HepG2 (cell line): ENCODE measurements at regions not wholly inside any gene's neighbourhood (a gene's known extent, or its start where the extent isn't known, plus 50 kb on each side); places are given as distances from the start of the nearest gene placed in this dataset.

Experiments
- ATAC-seq: fragments of 200-7000 bp; cut with Tn5 transposase; 3 replicates; pipeline ENCODE4 v1.9.1; 2020; ENCODE audit warnings: mild to moderate bottlenecking, moderate library complexity
- BruUV-seq: library from RNA; stranded (reverse); fragments of 400-500 nt; replicated peaks from 2 replicates; lab custom pipeline; 2021; lab: Mats Ljungman, UMichigan
- CTCF ChIA-PET: fragments of 300-600 bp; formaldehyde crosslinking; extraction: SDS; loops from one replicate; lab custom pipeline; 2021; ENCODE audit warnings: low total read pairs, inconsistent platforms, low intra/inter-chr PET ratio; lab: Yijun Ruan, JAX
- POLR2A ChIA-PET: fragments of 350-600 bp; sonication (Branson Sonifier 250); formaldehyde crosslinking; loops from one replicate; lab custom pipeline; 2020; ENCODE audit warnings: antibody characterized with exemption, inconsistent platforms; lab: Yijun Ruan, JAX
- DNase-seq: peaks from one replicate; pipeline ENCODE4 v3.0.0-alpha.2; 2015; ENCODE audit warnings: low spot score
- FAIRE-seq: peaks from 3 replicates; lab custom pipeline; 2011; peaks lifted over from hg19 to GRCh38; lab: Jason Lieb, UNC
- H2AFZ ChIP-seq: one replicate; pipeline ENCODE4 v1.6.1; 2011; ENCODE audit warnings: low read length, inconsistent platforms
- H3K27ac ChIP-seq: fragments of 300-600 bp; 3 replicates; pipeline ENCODE4 v1.8.0; 2011; ENCODE audit warnings: mixed run types, mild to moderate bottlenecking, mixed read lengths, low read length, inconsistent platforms; ENCODE audit not compliant: insufficient read depth; ENCODE audit errors: extremely low read length
- H3K27me3 ChIP-seq, 2 experiments: fragments of 200-600 bp in 1 of 2; 2 replicates in 1 of 2; 3 replicates in 1 of 2; pipeline versions ENCODE4 v1.6.0 to v1.8.0; 2011; ENCODE audit warnings: low read length in 2 of 2, mild to moderate bottlenecking in 2 of 2, moderate library complexity in 2 of 2, inconsistent platforms in 1 of 2; ENCODE audit not compliant: insufficient read depth in 2 of 2, control insufficient read depth in 1 of 2
- H3K36me3 ChIP-seq, 2 experiments: fragments of 200-600 bp in 1 of 2; replicated peaks in 1 of 2; 2 replicates in 1 of 2; 3 replicates in 1 of 2; pipeline versions ENCODE4 v1.5.1 to v1.8.0; 2011; ENCODE audit warnings: low read length in 2 of 2, inconsistent platforms in 1 of 2; ENCODE audit not compliant: insufficient read depth in 2 of 2, control insufficient read depth in 1 of 2
- H3K4me1 ChIP-seq: 2 replicates; pipeline ENCODE4 v1.5.1; 2012; ENCODE audit warnings: low read length, inconsistent platforms; ENCODE audit not compliant: insufficient read depth
- H3K4me2 ChIP-seq: 2 replicates; pipeline ENCODE4 v1.6.0; 2011; ENCODE audit warnings: low read depth, low read length, inconsistent platforms
- H3K4me3 ChIP-seq, 3 experiments: fragments of 200-600 bp in 1 of 3; sonication (generic), shearing (Covaris generic) in 1 of 3; replicated peaks in 1 of 3; 2 replicates each; pipeline ENCODE4 v1.5.1; 2011 to 2016; ENCODE audit warnings: low read length in 3 of 3, inconsistent platforms in 2 of 3, low read depth in 2 of 3, mild to moderate bottlenecking in 2 of 3, control low read depth in 1 of 3, mixed read lengths in 1 of 3; ENCODE audit not compliant: insufficient read depth in 1 of 3
- H3K79me2 ChIP-seq: one replicate; pipeline ENCODE4 v1.6.1; 2011; ENCODE audit warnings: low read length, inconsistent platforms; ENCODE audit not compliant: insufficient read depth
- H3K9ac ChIP-seq: 2 replicates; pipeline ENCODE4 v1.6.0; 2011; ENCODE audit warnings: mild to moderate bottlenecking, low read depth, low read length, inconsistent platforms; ENCODE audit not compliant: insufficient read depth
- H3K9me3 ChIP-seq: 2 replicates; pipeline ENCODE4 v1.5.1; 2012; ENCODE audit warnings: mild to moderate bottlenecking, low read length
- H4K20me1 ChIP-seq: 2 replicates; pipeline ENCODE4 v1.6.0; 2011; ENCODE audit warnings: inconsistent platforms, mild to moderate bottlenecking, low read length, moderate library complexity; ENCODE audit not compliant: insufficient read depth
- HNF4G ChIP-seq, 2 experiments: sonication (generic) in 1 of 2; formaldehyde crosslinking in 1 of 2; IDR thresholded peaks; 2 replicates each; pipeline versions ENCODE4 v1.4.0 to v1.6.1; 2011 to 2020; ENCODE audit warnings: borderline replicate concordance in 2 of 2, low read depth in 2 of 2, mild to moderate bottlenecking in 2 of 2, low read length in 1 of 2, missing genetic modification reagents in 1 of 2, moderate library complexity in 1 of 2
- POLR2AphosphoS5 ChIP-seq: IDR thresholded peaks from 2 replicates; pipeline ENCODE4 v1.6.1; 2012; ENCODE audit warnings: low read depth, low read length
- WGBS: methylation state at CpG from one replicate; pipeline ENCODE4 v1.1.6; 2017; ENCODE audit warnings: low lambda C conversion rate; 5-methylcytosine and 5-hydroxymethylcytosine counted together
- in situ Hi-C: cut with HindIII; loops from 2 replicates; pipeline ENCODE4 v1.10.0; 2017; ENCODE audit warnings: low pct_unique_long_range_greater_than_20kb; ENCODE audit not compliant: extremely low pct_ligation_motif_present
- intact Hi-C: fragments of 100-400 bp; cut with micrococcal nuclease; formaldehyde crosslinking; loops from one replicate; pipeline ENCODE4 v1.10.0; 2022; ENCODE audit not compliant: unreplicated experiment
- TF ChIP-seq, protein P1 (sequence below): IDR thresholded peaks from 2 replicates; pipeline ENCODE4 v1.6.1; 2016; ENCODE audit warnings: low read depth
- TF ChIP-seq, protein P2 (sequence below): sonication (generic); formaldehyde crosslinking; IDR thresholded peaks from 2 replicates; pipeline ENCODE4 v1.5.1; 2020; ENCODE audit warnings: mild to moderate bottlenecking, missing genetic modification reagents, borderline replicate concordance
- TF ChIP-seq, protein P3 (sequence below): sonication (generic); formaldehyde crosslinking; IDR thresholded peaks from 2 replicates; pipeline ENCODE4 v1.4.0; 2020; ENCODE audit warnings: missing genetic modification reagents
- TF ChIP-seq, protein P4 (sequence below): sonication (generic); formaldehyde crosslinking; IDR thresholded peaks from 2 replicates; pipeline ENCODE4 v1.4.0; 2020; ENCODE audit warnings: missing genetic modification reagents, borderline replicate concordance

DNA sequence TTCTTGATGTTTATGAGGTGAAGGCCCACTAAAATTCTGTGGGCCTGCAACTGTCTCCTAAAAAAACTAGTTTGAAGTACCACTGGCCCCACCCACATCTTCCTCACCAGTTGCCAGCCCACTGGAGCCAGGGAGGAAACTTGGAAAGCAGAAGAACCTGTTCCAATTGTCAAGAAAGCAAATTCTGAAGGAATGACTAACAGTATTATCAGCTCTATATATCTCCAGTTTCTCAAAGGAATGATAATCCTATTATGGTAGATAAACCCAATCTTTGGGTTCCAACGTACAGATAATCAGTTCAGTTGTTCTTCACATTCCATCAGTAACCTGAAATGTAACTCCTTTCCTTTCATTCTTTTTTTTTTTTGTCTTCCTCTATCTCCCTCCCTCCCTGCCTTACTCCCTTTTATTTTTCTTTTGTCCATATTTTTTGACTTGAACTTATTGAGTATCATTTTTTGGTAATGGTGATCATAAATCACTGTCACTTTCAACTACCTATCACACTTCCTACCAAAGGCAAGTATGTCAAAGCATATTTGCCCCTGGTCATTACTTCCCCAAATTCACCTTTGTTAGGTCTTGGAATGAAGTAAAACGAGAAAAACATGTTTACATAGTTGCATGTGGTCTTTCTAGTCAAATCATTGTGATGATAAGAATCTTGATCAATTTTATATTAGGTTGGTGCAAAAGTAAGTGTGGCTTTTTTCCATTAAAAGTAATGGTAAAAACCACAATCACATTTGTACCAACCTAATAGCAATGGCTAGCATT lies 943.4 kb downstream of the TTLL7 start (continued):
- TF ChIP-seq, protein P1, sequence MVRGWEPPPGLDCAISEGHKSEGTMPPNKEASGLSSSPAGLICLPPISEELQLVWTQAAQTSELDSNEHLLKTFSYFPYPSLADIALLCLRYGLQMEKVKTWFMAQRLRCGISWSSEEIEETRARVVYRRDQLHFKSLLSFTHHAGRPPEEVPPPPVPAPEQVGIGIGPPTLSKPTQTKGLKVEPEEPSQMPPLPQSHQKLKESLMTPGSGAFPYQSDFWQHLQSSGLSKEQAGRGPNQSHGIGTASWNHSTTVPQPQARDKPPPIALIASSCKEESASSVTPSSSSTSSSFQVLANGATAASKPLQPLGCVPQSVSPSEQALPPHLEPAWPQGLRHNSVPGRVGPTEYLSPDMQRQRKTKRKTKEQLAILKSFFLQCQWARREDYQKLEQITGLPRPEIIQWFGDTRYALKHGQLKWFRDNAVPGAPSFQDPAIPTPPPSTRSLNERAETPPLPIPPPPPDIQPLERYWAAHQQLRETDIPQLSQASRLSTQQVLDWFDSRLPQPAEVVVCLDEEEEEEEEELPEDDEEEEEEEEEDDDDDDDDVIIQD (CRISPR knock-in tag), result no peak
- TF ChIP-seq, all 625 proteins: peak for 0

DNA sequence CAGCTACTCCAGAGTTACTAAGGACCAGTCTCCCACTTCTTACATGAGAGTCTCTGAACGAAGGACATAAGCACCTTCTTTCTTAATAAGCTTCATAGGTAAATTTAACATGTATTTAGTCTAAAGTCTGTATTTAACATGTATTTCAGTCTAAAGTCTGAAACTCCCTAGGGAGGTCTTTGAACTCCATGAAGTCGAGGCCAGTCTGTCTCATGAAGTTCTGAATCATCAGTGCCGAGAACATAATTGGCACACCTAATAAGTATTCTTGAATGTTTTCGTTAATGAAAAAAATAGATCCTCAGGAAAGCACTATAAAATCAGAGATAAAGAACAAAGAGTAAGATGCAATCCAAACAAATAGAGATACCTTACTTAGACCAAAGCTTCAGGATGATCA lies 945.5 kb downstream of the TTLL7 start:
- Histone ChIP-seq H3K4me2 (no peak overlapping the region), H2AFZ (no peak overlapping the region), H4K20me1 (no peaks in the 10 kb centered on the region), H3K27me3 (no peaks in the 10 kb centered on the region), H3K27ac (no peak overlapping the region), H3K4me1 (no peaks in the 10 kb centered on the region), H3K79me2 (no peaks in the 10 kb centered on the region), H3K9me3 (peaks cover 95% of the 10 kb centered on the region), H3K9ac (no peak overlapping the region), H3K36me3 (no peaks in the 10 kb centered on the region), H3K4me3 (no peak overlapping the region)
- 9% methylated on average over 4 of the region's 4 CpGs for WGBS
- BruUV-seq, result no TSS peak
- no peak for DNase-seq
- no peak for FAIRE-seq
- ChIA-PET CTCF (no interaction called here), POLR2A (no interaction called here)
- intact Hi-C loops, result no loop called here
- ATAC-seq, result no peak
- in situ Hi-C loops, result no loop called here
- TF ChIP-seq, protein P2, sequence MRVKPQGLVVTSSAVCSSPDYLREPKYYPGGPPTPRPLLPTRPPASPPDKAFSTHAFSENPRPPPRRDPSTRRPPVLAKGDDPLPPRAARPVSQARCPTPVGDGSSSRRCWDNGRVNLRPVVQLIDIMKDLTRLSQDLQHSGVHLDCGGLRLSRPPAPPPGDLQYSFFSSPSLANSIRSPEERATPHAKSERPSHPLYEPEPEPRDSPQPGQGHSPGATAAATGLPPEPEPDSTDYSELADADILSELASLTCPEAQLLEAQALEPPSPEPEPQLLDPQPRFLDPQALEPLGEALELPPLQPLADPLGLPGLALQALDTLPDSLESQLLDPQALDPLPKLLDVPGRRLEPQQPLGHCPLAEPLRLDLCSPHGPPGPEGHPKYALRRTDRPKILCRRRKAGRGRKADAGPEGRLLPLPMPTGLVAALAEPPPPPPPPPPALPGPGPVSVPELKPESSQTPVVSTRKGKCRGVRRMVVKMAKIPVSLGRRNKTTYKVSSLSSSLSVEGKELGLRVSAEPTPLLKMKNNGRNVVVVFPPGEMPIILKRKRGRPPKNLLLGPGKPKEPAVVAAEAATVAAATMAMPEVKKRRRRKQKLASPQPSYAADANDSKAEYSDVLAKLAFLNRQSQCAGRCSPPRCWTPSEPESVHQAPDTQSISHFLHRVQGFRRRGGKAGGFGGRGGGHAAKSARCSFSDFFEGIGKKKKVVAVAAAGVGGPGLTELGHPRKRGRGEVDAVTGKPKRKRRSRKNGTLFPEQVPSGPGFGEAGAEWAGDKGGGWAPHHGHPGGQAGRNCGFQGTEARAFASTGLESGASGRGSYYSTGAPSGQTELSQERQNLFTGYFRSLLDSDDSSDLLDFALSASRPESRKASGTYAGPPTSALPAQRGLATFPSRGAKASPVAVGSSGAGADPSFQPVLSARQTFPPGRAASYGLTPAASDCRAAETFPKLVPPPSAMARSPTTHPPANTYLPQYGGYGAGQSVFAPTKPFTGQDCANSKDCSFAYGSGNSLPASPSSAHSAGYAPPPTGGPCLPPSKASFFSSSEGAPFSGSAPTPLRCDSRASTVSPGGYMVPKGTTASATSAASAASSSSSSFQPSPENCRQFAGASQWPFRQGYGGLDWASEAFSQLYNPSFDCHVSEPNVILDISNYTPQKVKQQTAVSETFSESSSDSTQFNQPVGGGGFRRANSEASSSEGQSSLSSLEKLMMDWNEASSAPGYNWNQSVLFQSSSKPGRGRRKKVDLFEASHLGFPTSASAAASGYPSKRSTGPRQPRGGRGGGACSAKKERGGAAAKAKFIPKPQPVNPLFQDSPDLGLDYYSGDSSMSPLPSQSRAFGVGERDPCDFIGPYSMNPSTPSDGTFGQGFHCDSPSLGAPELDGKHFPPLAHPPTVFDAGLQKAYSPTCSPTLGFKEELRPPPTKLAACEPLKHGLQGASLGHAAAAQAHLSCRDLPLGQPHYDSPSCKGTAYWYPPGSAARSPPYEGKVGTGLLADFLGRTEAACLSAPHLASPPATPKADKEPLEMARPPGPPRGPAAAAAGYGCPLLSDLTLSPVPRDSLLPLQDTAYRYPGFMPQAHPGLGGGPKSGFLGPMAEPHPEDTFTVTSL (CRISPR knock-in tag), result no peak
- TF ChIP-seq POLR2AphosphoS5 (no peak), HNF4G (IDR thresholded peaks at IDR 0.05; ENCODE audit: borderline replicate concordance, low read depth, low read length) (no peak), HNF4G (CRISPR knock-in tag; IDR thresholded peaks at IDR 0.05; ENCODE audit: borderline replicate concordance, low read depth) (no peak)
- TF ChIP-seq, protein P3, sequence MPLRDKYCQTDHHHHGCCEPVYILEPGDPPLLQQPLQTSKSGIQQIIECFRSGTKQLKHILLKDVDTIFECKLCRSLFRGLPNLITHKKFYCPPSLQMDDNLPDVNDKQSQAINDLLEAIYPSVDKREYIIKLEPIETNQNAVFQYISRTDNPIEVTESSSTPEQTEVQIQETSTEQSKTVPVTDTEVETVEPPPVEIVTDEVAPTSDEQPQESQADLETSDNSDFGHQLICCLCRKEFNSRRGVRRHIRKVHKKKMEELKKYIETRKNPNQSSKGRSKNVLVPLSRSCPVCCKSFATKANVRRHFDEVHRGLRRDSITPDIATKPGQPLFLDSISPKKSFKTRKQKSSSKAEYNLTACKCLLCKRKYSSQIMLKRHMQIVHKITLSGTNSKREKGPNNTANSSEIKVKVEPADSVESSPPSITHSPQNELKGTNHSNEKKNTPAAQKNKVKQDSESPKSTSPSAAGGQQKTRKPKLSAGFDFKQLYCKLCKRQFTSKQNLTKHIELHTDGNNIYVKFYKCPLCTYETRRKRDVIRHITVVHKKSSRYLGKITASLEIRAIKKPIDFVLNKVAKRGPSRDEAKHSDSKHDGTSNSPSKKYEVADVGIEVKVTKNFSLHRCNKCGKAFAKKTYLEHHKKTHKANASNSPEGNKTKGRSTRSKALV (CRISPR knock-in tag), result no peak
- TF ChIP-seq, protein P4, sequence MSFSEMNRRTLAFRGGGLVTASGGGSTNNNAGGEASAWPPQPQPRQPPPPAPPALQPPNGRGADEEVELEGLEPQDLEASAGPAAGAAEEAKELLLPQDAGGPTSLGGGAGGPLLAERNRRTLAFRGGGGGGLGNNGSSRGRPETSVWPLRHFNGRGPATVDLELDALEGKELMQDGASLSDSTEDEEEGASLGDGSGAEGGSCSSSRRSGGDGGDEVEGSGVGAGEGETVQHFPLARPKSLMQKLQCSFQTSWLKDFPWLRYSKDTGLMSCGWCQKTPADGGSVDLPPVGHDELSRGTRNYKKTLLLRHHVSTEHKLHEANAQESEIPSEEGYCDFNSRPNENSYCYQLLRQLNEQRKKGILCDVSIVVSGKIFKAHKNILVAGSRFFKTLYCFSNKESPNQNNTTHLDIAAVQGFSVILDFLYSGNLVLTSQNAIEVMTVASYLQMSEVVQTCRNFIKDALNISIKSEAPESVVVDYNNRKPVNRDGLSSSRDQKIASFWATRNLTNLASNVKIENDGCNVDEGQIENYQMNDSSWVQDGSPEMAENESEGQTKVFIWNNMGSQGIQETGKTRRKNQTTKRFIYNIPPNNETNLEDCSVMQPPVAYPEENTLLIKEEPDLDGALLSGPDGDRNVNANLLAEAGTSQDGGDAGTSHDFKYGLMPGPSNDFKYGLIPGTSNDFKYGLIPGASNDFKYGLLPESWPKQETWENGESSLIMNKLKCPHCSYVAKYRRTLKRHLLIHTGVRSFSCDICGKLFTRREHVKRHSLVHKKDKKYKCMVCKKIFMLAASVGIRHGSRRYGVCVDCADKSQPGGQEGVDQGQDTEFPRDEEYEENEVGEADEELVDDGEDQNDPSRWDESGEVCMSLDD (CRISPR knock-in tag), result no peak
